GM23248 (cell line): ENCODE measurements at regions not wholly inside any gene's neighbourhood (a gene's known extent, or its start where the extent isn't known, plus 50 kb on each side); places are given as distances from the start of the nearest gene placed in this dataset.

Experiments used
- DNase-seq: peaks from one replicate; pipeline ENCODE4 v3.0.0-alpha.2; 2015
- H2AFZ ChIP-seq: fragments of 200-600 bp; sonication (generic); 2 replicates; pipeline ENCODE4 v1.6.1; 2016; ENCODE audit warnings: antibody characterized with exemption
- H3F3A ChIP-seq: fragments of 200-600 bp; sonication (generic); 2 replicates; pipeline ENCODE4 v1.6.1; 2016; ENCODE audit warnings: mild to moderate bottlenecking, antibody characterized with exemption, mixed run types; ENCODE audit not compliant: insufficient read depth
- H3K27ac ChIP-seq: fragments of 200-600 bp; sonication (generic); 2 replicates; pipeline ENCODE4 v1.5.1; 2016; ENCODE audit warnings: mild to moderate bottlenecking
- H3K27me3 ChIP-seq: fragments of 200-600 bp; sonication (generic); replicated peaks from 2 replicates; pipeline ENCODE4 v1.6.1; 2016; ENCODE audit warnings: mild to moderate bottlenecking; ENCODE audit not compliant: insufficient read depth
- H3K36me3 ChIP-seq: fragments of 200-600 bp; sonication (generic); 2 replicates; pipeline ENCODE4 v1.6.1; 2016; ENCODE audit warnings: low read depth, mild to moderate bottlenecking
- H3K4me1 ChIP-seq: fragments of 200-600 bp; sonication (generic); 2 replicates; pipeline ENCODE4 v1.6.1; 2016; ENCODE audit warnings: mild to moderate bottlenecking; ENCODE audit not compliant: insufficient read depth
- H3K4me2 ChIP-seq: fragments of 200-600 bp; sonication (generic); one replicate; pipeline ENCODE4 v1.6.1; 2016; ENCODE audit warnings: mild to moderate bottlenecking; ENCODE audit not compliant: unreplicated experiment
- H3K4me3 ChIP-seq: fragments of 200-600 bp; sonication (generic); 2 replicates; pipeline ENCODE4 v1.5.1; 2016; ENCODE audit warnings: mild to moderate bottlenecking
- H3K79me2 ChIP-seq: fragments of 200-600 bp; sonication (generic); 2 replicates; pipeline ENCODE4 v1.6.1; 2016; ENCODE audit warnings: mild to moderate bottlenecking; ENCODE audit not compliant: insufficient read depth
- H3K9ac ChIP-seq: fragments of 200-600 bp; sonication (generic); 2 replicates; pipeline ENCODE4 v1.6.1; 2016; ENCODE audit warnings: mild to moderate bottlenecking
- H3K9me2 ChIP-seq: fragments of 200-600 bp; sonication (generic); 2 replicates; pipeline ENCODE4 v1.6.1; 2016; ENCODE audit warnings: mixed run types, mild to moderate bottlenecking, moderate library complexity; ENCODE audit not compliant: insufficient read depth
- H3K9me3 ChIP-seq: fragments of 200-600 bp; sonication (generic); one replicate; pipeline ENCODE4 v1.6.1; 2017; ENCODE audit warnings: low read depth
- H4K20me1 ChIP-seq: fragments of 200-600 bp; sonication (generic); 2 replicates; pipeline ENCODE4 v1.6.0; 2016; ENCODE audit not compliant: insufficient read depth
- EZH2 ChIP-seq: fragments of 200-600 bp; sonication (generic); IDR thresholded peaks from 2 replicates; pipeline ENCODE4 v1.6.1; 2018; ENCODE audit warnings: antibody characterized with exemption, mild to moderate bottlenecking; ENCODE audit not compliant: insufficient read depth, poor library complexity, severe bottlenecking
- EZH2phosphoT487 ChIP-seq: fragments of 200-600 bp; sonication (generic); IDR thresholded peaks from 2 replicates; pipeline ENCODE4 v1.6.1; 2018; ENCODE audit warnings: antibody characterized with exemption, moderate library complexity, mild to moderate bottlenecking, low read depth; ENCODE audit not compliant: insufficient read depth
- WGBS, 2 experiments: methylation state at CpG; one replicate each; pipeline ENCODE4 v1.1.6; 2015 to 2017; ENCODE audit warnings: low lambda C conversion rate in 2 of 2, low coverage in 1 of 2; ENCODE audit errors: missing lambda C conversion rate in 2 of 2; 5-methylcytosine and 5-hydroxymethylcytosine counted together
- in situ Hi-C: fragments of 300-500 bp; cut with MboI; formaldehyde crosslinking; loops from 2 replicates; pipeline ENCODE4 v1.15.0; 2020

GRCh38 chr2:118738524-118739308 is 108.7 kb downstream of the EN1 start:
- Histone ChIP-seq H4K20me1 (no peaks in the 10 kb centered on the region), H3K4me1 (peaks cover 19% of the 10 kb centered on the region), H3K4me3 (peak overlapping the region; percentile 12; the same call in 1 of the 2 replicates), H3K27ac (peak overlapping the region; percentile 84), H2AFZ (peak overlapping the region; percentile 77), H3F3A (peaks cover 18% of the 10 kb centered on the region), H3K27me3 (no peaks in the 10 kb centered on the region), H3K36me3 (no peaks in the 10 kb centered on the region), H3K79me2 (no peaks in the 10 kb centered on the region), H3K4me2 (peak overlapping the region; percentile 49), H3K9ac (peak overlapping the region; percentile 64), H3K9me2 (no peaks in the 10 kb centered on the region), H3K9me3 (no peaks in the 10 kb centered on the region)
- in situ Hi-C loops = no loop called here
- 14% methylated on average over 7 of the region's 7 CpGs for WGBS, 2 experiments
- peak; percentile 100 for DNase-seq
- TF ChIP-seq EZH2phosphoT487 = no peak
- TF ChIP-seq EZH2 = no peak

- Histone ChIP-seq H3K36me3 (no peaks in the 10 kb centered on the region), H3K9me3 (no peaks in the 10 kb centered on the region), H3K9ac (no peak overlapping the region), H4K20me1 (no peaks in the 10 kb centered on the region), H3K9me2 (no peaks in the 10 kb centered on the region), H3K4me3 (peak overlapping the region; percentile 10; the same call in 1 of the 2 replicates), H3F3A (peaks cover 18% of the 10 kb centered on the region), H3K4me1 (peaks cover 19% of the 10 kb centered on the region), H3K27ac (peak overlapping the region; percentile 35), H3K79me2 (no peaks in the 10 kb centered on the region), H2AFZ (no peak overlapping the region), H3K27me3 (no peaks in the 10 kb centered on the region), H3K4me2 (peak overlapping the region; percentile 49)
- no peak for DNase-seq
- TF ChIP-seq EZH2 (no peak), EZH2phosphoT487 (no peak)
- WGBS, 2 experiments = 70 to 83% methylated on average over 3 of the region's 3 CpGs
- in situ Hi-C loops = no loop called here
Observed at GRCh38 chr2:118738106-118738505, 109.3 kb downstream of the EN1 start.

- no peak for DNase-seq
- TF ChIP-seq EZH2 (no peak), EZH2phosphoT487 (no peak)
- Histone ChIP-seq H3K27ac (no peak overlapping the region), H3K9me2 (no peaks in the 10 kb centered on the region), H3F3A (peaks cover 18% of the 10 kb centered on the region), H3K36me3 (no peaks in the 10 kb centered on the region), H3K79me2 (no peaks in the 10 kb centered on the region), H3K4me3 (no peak overlapping the region), H3K4me2 (no peak overlapping the region), H4K20me1 (no peaks in the 10 kb centered on the region), H3K27me3 (no peaks in the 10 kb centered on the region), H2AFZ (no peak overlapping the region), H3K9ac (no peak overlapping the region), H3K4me1 (peaks cover 23% of the 10 kb centered on the region), H3K9me3 (no peaks in the 10 kb centered on the region)
- WGBS, 2 experiments = 75 to 77% methylated on average over 5 of the region's 5 CpGs
- in situ Hi-C loops = no loop called here
Observed at GRCh38 chr2:118737684-118738083, 109.8 kb downstream of the EN1 start.

GRCh38 chr2:118732432-118732831 is 115.0 kb downstream of the EN1 start:
- Histone ChIP-seq H3K4me3 (no peak overlapping the region), H3K27me3 (no peaks in the 10 kb centered on the region), H3K9me3 (no peaks in the 10 kb centered on the region), H3K27ac (0 out of 2 replicates have a peak overlapping the region, but pooled peaks have one; percentile 17), H3K36me3 (no peaks in the 10 kb centered on the region), H3F3A (no peaks in the 10 kb centered on the region), H3K4me1 (peaks cover 11% of the 10 kb centered on the region), H3K9me2 (no peaks in the 10 kb centered on the region), H2AFZ (no peak overlapping the region), H3K79me2 (no peaks in the 10 kb centered on the region), H3K9ac (no peak overlapping the region), H4K20me1 (no peaks in the 10 kb centered on the region), H3K4me2 (peak overlapping the region; percentile 7)
- peak; percentile 58 for DNase-seq
- 30 to 32% methylated on average over 3 of the region's 3 CpGs for WGBS, 2 experiments
- TF ChIP-seq EZH2phosphoT487 = no peak
- TF ChIP-seq EZH2 = no peak
- in situ Hi-C loops = no loop called here
